ENCODE measurements at regions not wholly inside any gene's neighbourhood (a gene's known extent, or its start where the extent isn't known, plus 50 kb on each side); places are given as distances from the start of the nearest gene placed in this dataset.
"Not testable (repeated sequence)": the region's sequence is repeated elsewhere in the genome, so short reads cannot be mapped to it uniquely, and the experiment has no call there.

GRCh38 chr2:111376971-111377352, 256.2 kb downstream of the BCL2L11 start:
- DNase-seq (ENCODE audit: low spot score) = peak; percentile 58
- intact Hi-C loops (cut with DNase I) = not testable (repeated sequence)
- peak; percentile 92 for ATAC-seq

GRCh38 chr2:111377386-111377959, 256.8 kb downstream of the BCL2L11 start:
- DNase-seq (ENCODE audit: low spot score); intact Hi-C loops (cut with DNase I); ATAC-seq: not testable (repeated sequence)

- DNase-seq (ENCODE audit: low spot score); ATAC-seq; intact Hi-C loops (cut with DNase I): not testable (repeated sequence)
Observed at GRCh38 chr2:111378348-111378747, 257.6 kb downstream of the BCL2L11 start.

GRCh38 chr2:111380733-111381439, 260.2 kb downstream of the BCL2L11 start:
- ATAC-seq = peak; percentile 58
- DNase-seq (ENCODE audit: low spot score); intact Hi-C loops (cut with DNase I): not testable (repeated sequence)

DNA sequence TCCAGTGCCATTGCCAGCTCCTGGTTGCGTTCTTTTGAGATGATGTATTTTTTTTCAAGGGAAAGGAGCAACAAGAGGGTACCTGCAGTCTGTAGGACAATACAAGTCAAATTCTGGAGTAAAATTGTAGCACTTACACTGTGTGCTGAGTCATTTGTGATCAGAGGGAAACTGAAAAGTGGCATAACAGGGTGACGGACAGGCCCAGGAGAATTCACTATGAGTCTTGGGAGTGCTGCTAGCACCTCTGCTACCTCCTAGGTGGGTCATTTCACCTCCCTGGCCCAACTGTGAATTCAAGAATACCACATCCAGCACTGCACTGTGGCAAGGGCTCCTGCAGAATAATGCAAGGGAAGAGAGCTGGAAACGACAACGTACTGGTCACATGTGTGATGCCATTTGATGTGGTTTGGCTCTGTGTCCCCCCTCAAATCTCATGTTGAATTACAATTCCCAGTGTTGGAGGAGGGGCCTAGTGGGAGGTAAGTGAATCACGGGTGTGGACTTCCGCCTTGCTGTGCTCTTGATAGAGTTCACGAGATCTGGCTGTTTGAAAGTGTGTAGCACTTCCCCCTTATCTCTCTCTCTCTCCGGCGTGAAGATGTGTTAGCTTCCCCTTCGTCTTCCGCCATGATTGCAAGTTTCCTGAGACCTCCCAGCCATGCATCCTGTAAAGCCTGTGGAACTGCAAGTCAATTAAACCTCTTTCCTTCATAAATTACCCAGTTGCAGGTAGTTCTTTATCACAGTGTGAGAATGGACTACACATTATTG, 261.0 kb downstream of the BCL2L11 start:
- DNase-seq (ENCODE audit: low spot score); ATAC-seq: not testable (repeated sequence)

GRCh38 chr2:111382507-111382906, 261.8 kb downstream of the BCL2L11 start:
- ATAC-seq; DNase-seq (ENCODE audit: low spot score); intact Hi-C loops (cut with DNase I): not testable (repeated sequence)

More for the DNA sequence above, 261.0 kb downstream of the BCL2L11 start:
- intact Hi-C loops (cut with DNase I) = not testable (repeated sequence)

GRCh38 chr2:111383311-111383710, 262.6 kb downstream of the BCL2L11 start:
- intact Hi-C loops (cut with DNase I); DNase-seq (ENCODE audit: low spot score); ATAC-seq: not testable (repeated sequence)

DNA sequence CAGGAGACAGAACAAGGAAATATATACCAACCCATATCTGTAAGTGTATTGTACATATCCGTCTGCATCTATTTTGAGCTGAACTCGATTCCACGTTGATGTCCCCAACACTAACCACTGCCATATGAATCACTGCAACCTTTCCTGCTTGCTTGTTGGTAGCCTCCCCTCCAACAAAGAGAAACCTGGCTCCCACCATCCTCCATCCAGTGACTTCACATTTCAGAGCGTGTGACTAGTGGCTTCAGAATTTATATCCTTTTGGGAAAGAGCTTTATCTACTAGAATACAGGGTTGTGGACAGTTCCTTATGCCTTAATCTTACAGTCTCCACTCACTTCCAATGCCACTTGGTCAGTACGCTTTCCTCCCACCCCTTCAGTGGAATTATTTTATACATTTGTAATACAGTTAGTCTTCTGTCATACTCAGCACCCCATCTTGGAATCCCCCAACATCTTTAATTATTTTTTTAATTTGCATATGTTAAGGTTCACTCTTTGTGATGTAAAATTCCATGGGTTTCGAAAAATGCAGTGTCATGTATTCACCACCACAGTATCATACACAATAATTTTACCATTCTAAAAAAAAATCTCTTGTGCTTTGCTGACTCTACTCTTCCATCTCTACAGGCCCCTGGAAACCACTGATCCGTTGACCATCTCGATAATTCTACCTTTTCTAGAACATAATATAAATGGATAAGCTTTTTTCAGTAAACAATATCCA, 264.7 kb downstream of the BCL2L11 start:
- ATAC-seq; intact Hi-C loops (cut with DNase I); DNase-seq (ENCODE audit: low spot score): not testable (repeated sequence)

DNA sequence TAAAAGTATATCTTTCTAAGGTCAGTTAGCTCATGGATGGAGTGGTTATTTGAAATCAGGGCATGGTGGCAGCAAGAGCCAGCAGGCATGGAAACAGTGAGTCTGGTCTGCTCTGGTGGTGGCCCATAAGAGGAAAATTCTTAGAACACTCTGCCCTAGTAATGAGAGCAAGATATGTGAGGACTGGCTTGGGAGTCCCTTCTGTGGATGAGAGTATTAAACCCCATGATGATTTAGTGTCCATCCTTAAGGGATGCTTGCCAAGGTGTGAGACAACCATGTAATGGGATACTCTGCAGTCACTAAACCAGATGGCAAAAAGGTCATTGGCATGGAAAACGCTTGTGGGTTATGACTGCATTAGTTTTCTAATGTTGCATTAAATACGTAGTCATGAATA, 269.9 kb downstream of the BCL2L11 start:
- intact Hi-C loops (cut with DNase I); ATAC-seq; DNase-seq (ENCODE audit: low spot score): not testable (repeated sequence)

- DNase-seq (ENCODE audit: low spot score); intact Hi-C loops (cut with DNase I): not testable (repeated sequence)
- peak; percentile 74 for ATAC-seq
Observed at GRCh38 chr2:111395350-111396128, 274.8 kb downstream of the BCL2L11 start.

DNA sequence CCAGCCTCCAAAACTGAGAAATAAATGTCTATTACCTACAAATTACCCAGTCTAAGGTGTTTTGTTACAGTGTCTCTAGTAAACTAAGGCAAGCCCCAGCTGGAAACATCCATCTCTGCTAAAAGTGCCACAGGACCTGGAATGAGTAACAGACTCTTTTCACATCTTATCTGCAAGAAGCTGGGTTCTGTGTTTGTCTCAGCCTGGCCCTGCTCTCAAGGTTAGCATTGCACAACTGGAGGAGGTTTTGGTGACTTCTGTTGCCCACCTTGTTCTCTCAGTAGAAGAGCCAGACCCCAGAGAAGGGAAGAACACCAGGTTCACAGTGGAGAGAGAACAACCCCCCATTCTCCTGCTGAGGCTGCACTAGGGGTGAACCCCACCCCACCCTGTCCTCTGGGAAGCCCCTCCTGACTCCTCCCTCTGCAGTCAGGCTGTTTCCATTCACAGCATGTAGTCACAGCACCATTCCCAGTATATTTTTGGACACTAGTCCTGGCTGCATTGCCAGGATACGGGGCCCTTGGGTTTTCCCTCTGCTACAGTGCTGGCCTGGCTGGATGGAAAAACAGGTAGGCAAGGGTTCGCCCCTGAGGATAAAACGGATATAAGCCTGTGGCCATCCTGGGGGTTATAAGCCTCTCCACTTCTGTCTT, 280.0 kb downstream of the BCL2L11 start:
- DNase-seq (ENCODE audit: low spot score); ATAC-seq; intact Hi-C loops (cut with DNase I): not testable (repeated sequence)

DNA sequence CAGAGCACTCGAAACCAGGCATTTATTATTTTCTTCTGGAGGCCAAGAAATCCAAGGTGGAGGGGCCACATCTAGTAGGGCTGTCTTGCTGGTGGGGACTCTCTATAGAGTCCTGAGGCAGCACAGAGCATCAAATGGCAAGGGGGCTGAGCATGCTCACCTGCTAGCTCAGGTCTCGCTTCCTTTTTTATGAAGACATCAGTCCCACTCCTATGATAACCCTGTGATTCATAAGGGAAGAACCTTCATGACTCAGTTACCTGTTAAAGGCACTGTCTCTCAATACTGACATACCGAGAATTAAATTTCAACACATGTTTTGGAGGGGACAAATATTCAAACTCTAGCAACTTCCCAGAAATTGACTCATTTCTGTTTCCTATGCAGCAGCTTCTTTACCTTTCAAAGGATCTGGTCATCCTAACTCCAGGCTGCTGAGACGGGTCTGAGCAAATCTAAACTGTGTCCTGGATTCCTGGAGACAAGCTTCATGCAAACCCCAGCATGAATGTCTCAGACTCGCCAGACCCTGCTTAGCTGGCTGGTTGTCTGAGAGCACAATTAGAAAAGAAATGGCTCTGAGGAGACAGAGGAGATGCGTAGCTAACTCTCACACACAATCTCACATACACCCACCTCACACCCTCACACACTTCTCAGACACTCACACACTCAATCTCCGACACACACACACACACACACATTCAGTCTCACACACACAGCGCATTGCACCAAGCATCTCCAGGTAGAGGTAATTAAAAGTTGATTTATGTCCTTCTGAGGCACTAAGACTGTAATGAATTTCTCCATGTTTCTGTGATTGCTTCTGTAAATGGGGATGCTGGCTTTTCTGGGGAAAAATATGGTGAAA, 280.8 kb downstream of the BCL2L11 start:
- intact Hi-C loops (cut with DNase I); ATAC-seq: not testable (repeated sequence)

DNA sequence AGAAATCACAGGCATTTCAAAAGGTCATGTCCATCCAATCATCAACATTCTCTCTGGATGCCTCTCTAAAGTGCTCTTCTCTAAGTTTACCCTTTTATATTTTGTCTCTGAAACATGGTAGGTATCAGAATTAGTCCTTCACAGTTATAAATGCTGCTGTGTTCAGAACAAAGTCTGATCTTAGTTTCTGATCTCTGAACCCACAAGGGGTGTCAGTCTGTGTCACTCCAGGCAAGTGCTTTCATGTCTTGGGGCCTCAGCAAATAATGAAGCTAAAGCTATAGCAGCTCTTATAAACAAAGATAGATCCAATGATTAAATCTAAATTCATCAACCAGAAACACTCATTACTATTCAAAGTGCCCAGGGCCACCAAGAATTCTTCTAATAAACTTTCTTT, 281.7 kb downstream of the BCL2L11 start:
- DNase-seq (ENCODE audit: low spot score); intact Hi-C loops (cut with DNase I); ATAC-seq: not testable (repeated sequence)

More for the DNA sequence above, 280.8 kb downstream of the BCL2L11 start:
- not testable (repeated sequence) for DNase-seq (ENCODE audit: low spot score)

- ATAC-seq; DNase-seq (ENCODE audit: low spot score); intact Hi-C loops (cut with DNase I): not testable (repeated sequence)
Observed at GRCh38 chr2:111403287-111403686, 282.6 kb downstream of the BCL2L11 start.

GRCh38 chr2:111406616-111407015, 285.9 kb downstream of the BCL2L11 start:
- DNase-seq (ENCODE audit: low spot score); ATAC-seq; intact Hi-C loops (cut with DNase I): not testable (repeated sequence)

DNA sequence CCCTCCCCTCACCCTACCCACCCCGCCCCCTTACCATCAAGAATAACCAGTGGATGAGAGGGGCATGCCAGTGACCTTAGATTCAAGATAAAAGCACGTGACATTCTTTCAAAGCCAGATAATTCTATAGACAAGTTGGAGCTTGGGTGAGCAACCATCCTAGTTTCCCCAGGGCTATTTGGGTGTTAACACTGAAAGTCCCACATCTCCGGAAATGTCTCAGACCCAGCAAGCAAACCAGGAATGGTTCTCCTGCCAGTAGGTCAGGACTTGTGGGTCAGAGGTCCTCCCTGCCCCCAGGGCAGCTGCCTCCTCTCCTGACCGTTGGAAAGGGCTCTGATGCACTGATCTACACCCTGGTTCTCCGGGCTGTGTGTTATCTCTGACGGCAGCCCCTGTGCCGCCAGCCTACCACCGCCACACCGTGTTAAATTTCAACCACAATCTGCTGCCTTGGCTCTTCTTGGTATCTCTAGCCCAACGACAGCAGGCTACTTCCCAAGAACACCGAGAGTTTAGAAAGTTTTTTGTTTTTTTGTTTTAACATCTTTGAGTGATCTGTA, 287.0 kb downstream of the BCL2L11 start:
- DNase-seq (ENCODE audit: low spot score); ATAC-seq; intact Hi-C loops (cut with DNase I): not testable (repeated sequence)
